Chondrocyte (in vitro differentiated cells): ENCODE measurements at regions not wholly inside any gene's neighbourhood (a gene's known extent, or its start where the extent isn't known, plus 50 kb on each side); places are given as distances from the start of the nearest gene placed in this dataset.

Source experiments
- DNase-seq: peaks from one replicate; pipeline ENCODE4 v3.0.0; 2021; ENCODE audit warnings: mixed read lengths, low spot score
- H3K27ac Mint-ChIP-seq: one replicate; pipeline ENCODE4 v1.8.0; 2021; ENCODE audit warnings: mild to moderate bottlenecking, moderate library complexity, mixed read lengths; ENCODE audit not compliant: unreplicated experiment
- H3K27me3 Mint-ChIP-seq: 2 replicates; pipeline ENCODE4 v1.8.0; 2021; ENCODE audit warnings: low read depth, mixed read lengths
- H3K36me3 Mint-ChIP-seq: 2 replicates; pipeline ENCODE4 v1.8.0; 2021; ENCODE audit warnings: low read depth, mixed read lengths
- H3K4me1 Mint-ChIP-seq: 2 replicates; pipeline ENCODE4 v1.8.0; 2021; ENCODE audit warnings: low read depth, mild to moderate bottlenecking, mixed read lengths
- H3K4me3 Mint-ChIP-seq: one replicate; pipeline ENCODE4 v1.8.0; 2021; ENCODE audit warnings: mild to moderate bottlenecking, moderate library complexity, mixed read lengths; ENCODE audit not compliant: unreplicated experiment
- H3K9me3 Mint-ChIP-seq: 2 replicates; pipeline ENCODE4 v1.8.0; 2021; ENCODE audit warnings: low read depth, mixed read lengths
- TF ChIP-seq, protein P1 (sequence below): fragments of 200-600 bp; sonication (generic); IDR thresholded peaks from 2 replicates; pipeline ENCODE4 v1.5.0; 2021; ENCODE audit warnings: antibody characterized with exemption, mild to moderate bottlenecking, moderate library complexity

DNA sequence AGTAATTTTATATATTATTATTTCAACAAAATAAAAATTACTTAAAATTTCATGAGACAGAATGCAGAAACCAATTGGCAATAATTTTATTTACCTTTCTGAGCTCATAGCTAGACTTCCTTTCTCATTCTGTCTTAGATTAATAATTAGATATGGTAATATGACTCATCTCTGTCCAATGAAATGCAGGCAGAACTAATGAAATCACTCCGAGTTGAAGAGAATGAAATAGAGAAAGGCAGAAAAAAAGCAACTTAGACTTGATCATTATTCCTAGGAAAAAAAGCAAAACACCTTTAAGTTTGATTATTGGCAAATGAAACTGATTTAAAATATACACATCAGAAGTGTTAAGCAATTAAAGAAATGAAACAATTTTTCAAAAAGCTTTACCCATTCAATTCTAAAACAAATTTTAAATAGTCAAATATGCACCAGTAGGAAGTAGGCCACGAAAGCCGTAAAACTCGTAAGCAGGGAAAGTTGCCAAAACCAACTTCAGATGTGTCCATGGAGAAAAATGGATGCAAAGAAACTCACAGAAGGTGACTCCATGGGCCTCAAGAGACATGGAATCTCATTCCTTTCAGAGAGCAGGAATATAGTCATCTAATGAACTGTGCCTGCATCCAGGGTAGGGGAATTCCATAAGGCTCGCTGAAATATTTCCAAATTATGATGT, 293.8 kb upstream of the RGS17 start:
- TF ChIP-seq, protein P1, sequence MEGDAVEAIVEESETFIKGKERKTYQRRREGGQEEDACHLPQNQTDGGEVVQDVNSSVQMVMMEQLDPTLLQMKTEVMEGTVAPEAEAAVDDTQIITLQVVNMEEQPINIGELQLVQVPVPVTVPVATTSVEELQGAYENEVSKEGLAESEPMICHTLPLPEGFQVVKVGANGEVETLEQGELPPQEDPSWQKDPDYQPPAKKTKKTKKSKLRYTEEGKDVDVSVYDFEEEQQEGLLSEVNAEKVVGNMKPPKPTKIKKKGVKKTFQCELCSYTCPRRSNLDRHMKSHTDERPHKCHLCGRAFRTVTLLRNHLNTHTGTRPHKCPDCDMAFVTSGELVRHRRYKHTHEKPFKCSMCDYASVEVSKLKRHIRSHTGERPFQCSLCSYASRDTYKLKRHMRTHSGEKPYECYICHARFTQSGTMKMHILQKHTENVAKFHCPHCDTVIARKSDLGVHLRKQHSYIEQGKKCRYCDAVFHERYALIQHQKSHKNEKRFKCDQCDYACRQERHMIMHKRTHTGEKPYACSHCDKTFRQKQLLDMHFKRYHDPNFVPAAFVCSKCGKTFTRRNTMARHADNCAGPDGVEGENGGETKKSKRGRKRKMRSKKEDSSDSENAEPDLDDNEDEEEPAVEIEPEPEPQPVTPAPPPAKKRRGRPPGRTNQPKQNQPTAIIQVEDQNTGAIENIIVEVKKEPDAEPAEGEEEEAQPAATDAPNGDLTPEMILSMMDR = no peak
- Mint-ChIP-seq H3K9me3 (no peaks in the 10 kb centered on the region), H3K27ac (no peak overlapping the region), H3K27me3 (peaks cover 4% of the 10 kb centered on the region), H3K4me1 (no peaks in the 10 kb centered on the region), H3K36me3 (no peaks in the 10 kb centered on the region), H3K4me3 (no peak overlapping the region)
- no peak for DNase-seq

DNA sequence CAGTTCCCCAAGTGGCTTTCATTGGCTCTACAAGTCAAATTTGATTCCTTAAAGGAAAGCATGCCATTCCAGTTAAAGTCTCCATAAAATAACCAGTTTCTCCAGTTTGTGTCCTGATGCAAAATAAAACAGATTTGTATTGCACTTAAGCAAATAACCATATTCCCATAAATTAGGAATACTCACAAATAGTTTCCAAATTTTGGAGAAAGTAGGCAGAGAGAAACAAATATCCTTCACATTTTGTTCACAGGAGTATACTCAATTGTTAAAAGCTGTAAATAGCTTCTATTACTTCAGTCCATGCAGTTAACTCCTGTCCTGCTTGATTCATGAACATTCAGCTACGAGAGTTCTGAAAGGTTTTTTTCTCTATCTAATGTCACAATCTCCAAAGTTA, 281.4 kb upstream of the RGS17 start:
- Mint-ChIP-seq H3K9me3 (no peaks in the 10 kb centered on the region), H3K27me3 (no peaks in the 10 kb centered on the region), H3K4me3 (no peak overlapping the region), H3K36me3 (no peaks in the 10 kb centered on the region), H3K4me1 (no peaks in the 10 kb centered on the region), H3K27ac (no peak overlapping the region)
- DNase-seq = no peak
- TF ChIP-seq, protein P1 = no peak

DNA sequence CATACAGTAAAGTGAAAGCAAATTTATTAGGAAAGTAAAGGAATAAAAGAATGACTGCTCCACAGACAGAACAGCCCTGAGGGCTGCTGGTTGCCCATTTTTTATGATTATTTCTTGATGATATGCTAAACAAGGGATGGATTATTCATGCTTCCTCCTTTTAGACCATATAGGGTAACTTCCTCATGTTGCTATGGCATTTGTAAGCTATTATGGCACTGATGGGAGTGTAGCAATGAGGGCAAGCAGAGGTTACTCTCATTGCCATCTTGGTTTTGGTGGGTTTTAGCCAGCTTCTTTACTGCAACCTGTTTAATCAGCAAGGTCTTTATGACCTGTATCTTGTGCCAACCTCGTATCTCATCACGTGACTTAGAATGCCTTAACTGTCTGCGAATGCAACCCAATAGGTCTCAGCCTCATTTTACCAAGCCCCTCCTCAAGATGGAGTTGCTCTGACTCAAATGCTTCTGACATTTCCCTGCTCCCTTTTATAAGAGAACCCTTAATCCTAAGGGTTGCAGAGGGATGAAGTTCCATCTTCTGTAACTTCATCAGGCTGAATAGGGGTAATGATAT, 280.1 kb upstream of the RGS17 start:
- H3K4me3 Mint-ChIP-seq = no peak overlapping the region
- H3K27ac Mint-ChIP-seq = no peak overlapping the region
- no peaks in the 10 kb centered on the region for H3K4me1 Mint-ChIP-seq
- TF ChIP-seq, protein P1 = no peak
- no peaks in the 10 kb centered on the region for H3K27me3 Mint-ChIP-seq
- DNase-seq = no peak
- peaks cover 3% of the 10 kb centered on the region for H3K9me3 Mint-ChIP-seq
- H3K36me3 Mint-ChIP-seq = no peaks in the 10 kb centered on the region

DNA sequence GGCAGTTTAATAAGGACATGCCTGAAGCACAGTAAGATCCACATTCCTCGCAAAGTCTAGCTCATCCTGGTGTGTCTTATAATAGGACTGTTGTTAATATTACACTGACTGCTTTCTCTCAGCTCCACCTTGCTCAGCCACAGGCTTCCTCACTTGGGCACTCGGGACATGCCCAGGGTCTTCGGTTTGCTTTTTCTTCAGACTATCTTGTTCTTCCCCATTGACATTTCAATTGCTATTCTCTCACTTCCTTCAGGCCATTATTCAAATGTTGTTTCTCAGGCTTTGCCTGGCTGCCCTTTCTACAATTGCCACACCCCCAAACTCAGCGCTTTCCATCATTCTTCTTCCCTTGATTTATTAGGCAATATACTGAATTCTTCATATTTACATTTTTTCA, 274.8 kb upstream of the RGS17 start:
- H3K9me3 Mint-ChIP-seq = peaks cover 3% of the 10 kb centered on the region
- H3K4me1 Mint-ChIP-seq = no peaks in the 10 kb centered on the region
- no peaks in the 10 kb centered on the region for H3K36me3 Mint-ChIP-seq
- no peak overlapping the region for H3K27ac Mint-ChIP-seq
- no peak for DNase-seq
- H3K27me3 Mint-ChIP-seq = peaks cover 3% of the 10 kb centered on the region
- H3K4me3 Mint-ChIP-seq = no peak overlapping the region
- TF ChIP-seq, protein P1 = no peak

DNA sequence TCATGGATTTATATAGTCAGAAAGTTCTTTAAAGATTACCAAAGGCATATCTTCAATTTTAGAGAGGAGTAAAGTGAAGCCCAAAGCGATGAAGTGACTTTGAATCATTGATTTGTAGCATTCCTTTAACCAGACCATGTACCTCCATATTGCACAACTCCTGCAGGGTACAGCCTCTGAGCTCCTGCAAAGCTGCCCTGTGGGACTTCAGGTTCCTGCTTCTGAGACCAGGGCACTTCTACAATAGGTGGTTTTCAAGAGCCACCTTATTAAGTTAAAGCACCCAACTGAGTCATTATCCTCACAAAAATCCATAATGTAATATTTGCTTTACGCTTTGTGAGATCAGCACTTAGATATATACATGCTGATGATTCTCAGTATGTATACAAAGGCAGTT, 270.7 kb upstream of the RGS17 start:
- H3K36me3 Mint-ChIP-seq = no peaks in the 10 kb centered on the region
- no peaks in the 10 kb centered on the region for H3K4me1 Mint-ChIP-seq
- no peak overlapping the region for H3K4me3 Mint-ChIP-seq
- peaks cover 8% of the 10 kb centered on the region for H3K9me3 Mint-ChIP-seq
- TF ChIP-seq, protein P1 = no peak
- no peak overlapping the region for H3K27ac Mint-ChIP-seq
- peaks cover 9% of the 10 kb centered on the region for H3K27me3 Mint-ChIP-seq
- no peak for DNase-seq
